Brain microvascular endothelial cell (primary cell): ENCODE measurements at regions not wholly inside any gene's neighbourhood (a gene's known extent, or its start where the extent isn't known, plus 50 kb on each side); places are given as distances from the start of the nearest gene placed in this dataset.

Experiments
- DNase-seq: peaks from one replicate; pipeline ENCODE4 v3.0.0-alpha.2; 2020
- H3K27ac ChIP-seq: fragments of 250-450 bp; sonication (Bioruptor Pico); 2 replicates; pipeline ENCODE4 v1.5.1; 2020; ENCODE audit warnings: mild to moderate bottlenecking, moderate library complexity
- H3K27me3 ChIP-seq: fragments of 250-450 bp; sonication (Bioruptor Pico); replicated peaks from 2 replicates; pipeline ENCODE4 v1.5.1; 2020; ENCODE audit warnings: mild to moderate bottlenecking
- H3K36me3 ChIP-seq: fragments of 250-450 bp; sonication (Bioruptor Pico); replicated peaks from 2 replicates; pipeline ENCODE4 v1.5.1; 2020; ENCODE audit warnings: mild to moderate bottlenecking
- H3K4me3 ChIP-seq: 2 replicates; pipeline ENCODE4 v1.5.1; 2011; ENCODE audit warnings: low read depth, mild to moderate bottlenecking, control low read depth, low read length, moderate library complexity
- CTCF ChIP-seq: IDR thresholded peaks from 2 replicates; pipeline ENCODE4 v1.5.1; 2011; ENCODE audit warnings: low read depth, mild to moderate bottlenecking, moderate library complexity, low read length, control low read depth, inconsistent platforms; ENCODE audit errors: missing control alignments
- in situ Hi-C: cut with HindIII; loops from 2 replicates; pipeline ENCODE4 v1.10.0; 2017; ENCODE audit warnings: low sequenced_read_pairs, low pct_ligation_motif_present

DNA sequence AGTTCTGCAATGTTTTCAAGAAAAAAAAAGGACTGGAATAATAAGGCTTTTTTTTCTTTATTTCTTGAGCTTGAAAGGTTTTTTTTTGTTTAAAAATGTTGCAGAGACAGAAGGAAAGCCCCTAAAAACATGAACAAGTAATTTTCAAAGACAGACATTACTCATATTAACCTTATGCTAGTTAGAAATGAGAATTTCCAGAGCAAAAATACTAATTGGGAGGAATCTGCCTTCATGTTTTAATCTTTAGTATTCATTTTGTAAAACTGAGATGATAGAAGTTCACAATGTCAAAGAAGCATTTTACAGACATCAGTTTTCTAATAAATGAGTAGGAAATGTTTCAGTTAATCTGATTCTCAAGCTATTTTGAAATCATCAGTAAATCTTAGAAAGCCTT lies 1805.3 kb downstream of the PCDH7 start:
- Histone ChIP-seq H3K27ac (no peak overlapping the region), H3K4me3 (no peak overlapping the region)

GRCh38 chr4:32544846-32545245 lies 1824.7 kb downstream of the PCDH7 start:
- TF ChIP-seq CTCF = no peak
- DNase-seq = no peak
- H3K36me3 ChIP-seq = no peaks in the 10 kb centered on the region
- H3K27me3 ChIP-seq = no peaks in the 10 kb centered on the region
- H3K4me3 ChIP-seq = no peak overlapping the region
- H3K27ac ChIP-seq = no peak overlapping the region
- in situ Hi-C loops = no loop called here

More for the DNA sequence above, 1805.3 kb downstream of the PCDH7 start:
- DNase-seq = no peak
- no peak for TF ChIP-seq CTCF
- Histone ChIP-seq H3K27me3 (no peaks in the 10 kb centered on the region), H3K36me3 (no peaks in the 10 kb centered on the region)
- in situ Hi-C loops = no loop called here

DNA sequence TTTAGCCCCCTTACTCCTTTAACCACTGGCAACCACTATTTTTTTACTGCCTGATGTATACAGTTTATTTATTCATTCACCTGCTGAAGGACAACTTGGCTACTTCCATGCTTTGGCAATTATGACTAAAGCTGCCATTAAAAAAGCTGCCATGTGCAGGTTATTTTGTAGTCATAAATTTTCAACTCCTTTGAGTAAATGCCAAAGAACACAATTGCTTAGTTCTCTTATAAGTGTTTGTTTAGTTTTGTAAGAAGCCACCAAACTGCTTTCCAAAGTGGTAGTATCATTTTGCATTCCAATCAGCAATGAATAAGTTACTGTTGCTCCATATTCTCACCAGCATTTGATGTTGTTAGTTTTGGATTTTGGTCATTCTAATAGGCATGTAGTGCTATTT lies 1831.8 kb downstream of the PCDH7 start:
- in situ Hi-C loops = no loop called here
- H3K27me3 ChIP-seq = no peaks in the 10 kb centered on the region
- no peak overlapping the region for H3K4me3 ChIP-seq
- no peaks in the 10 kb centered on the region for H3K36me3 ChIP-seq
- H3K27ac ChIP-seq = no peak overlapping the region
- TF ChIP-seq CTCF = no peak
- DNase-seq = no peak

DNA sequence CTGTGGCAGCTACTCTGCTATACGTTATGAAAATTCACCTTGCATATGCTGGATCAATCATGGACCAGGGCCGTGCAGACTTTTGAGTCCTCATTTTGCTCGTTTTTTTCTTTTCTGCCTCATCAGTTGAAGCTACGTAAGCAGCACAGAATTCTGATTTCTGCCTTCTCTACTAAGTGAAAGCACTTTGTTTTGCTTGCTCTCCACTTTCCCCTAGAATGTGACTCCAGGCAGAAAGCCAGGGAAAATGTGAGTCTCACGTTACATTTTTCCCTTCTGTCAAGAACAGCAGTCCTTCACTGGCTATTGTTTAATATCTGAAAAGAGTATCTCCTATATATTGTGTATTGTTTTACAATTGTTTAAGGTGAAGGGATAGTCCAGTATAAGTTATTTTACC lies 1840.1 kb downstream of the PCDH7 start:
- H3K4me3 ChIP-seq = peak overlapping the region; percentile 20
- no peaks in the 10 kb centered on the region for H3K36me3 ChIP-seq
- H3K27ac ChIP-seq = peak overlapping the region; percentile 36
- TF ChIP-seq CTCF = no peak
- in situ Hi-C loops = no loop called here
- peak; percentile 74 for DNase-seq
- no peaks in the 10 kb centered on the region for H3K27me3 ChIP-seq

DNA sequence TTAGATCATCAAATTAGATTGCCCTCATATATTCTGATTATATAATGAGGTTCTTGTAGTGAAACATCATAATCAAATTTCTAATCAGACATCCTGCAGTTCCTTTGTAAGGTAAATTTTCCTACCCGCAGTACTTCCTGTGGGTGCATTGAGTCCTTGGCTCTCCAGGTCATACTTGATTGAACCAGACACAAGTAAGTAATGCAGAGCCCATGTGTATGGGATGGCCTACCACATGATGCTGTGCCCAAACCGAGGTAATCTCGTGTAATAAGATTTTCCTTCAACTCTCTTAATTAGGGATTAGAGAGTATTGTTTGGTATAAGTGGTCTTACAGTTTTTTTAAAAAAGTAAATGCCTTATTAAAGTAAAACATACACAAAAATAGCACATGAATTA lies 1841.8 kb downstream of the PCDH7 start:
- TF ChIP-seq CTCF = no peak
- Histone ChIP-seq H3K36me3 (no peaks in the 10 kb centered on the region), H3K27me3 (no peaks in the 10 kb centered on the region), H3K27ac (no peak overlapping the region), H3K4me3 (no peak overlapping the region)
- no peak for DNase-seq
- in situ Hi-C loops = no loop called here

DNA sequence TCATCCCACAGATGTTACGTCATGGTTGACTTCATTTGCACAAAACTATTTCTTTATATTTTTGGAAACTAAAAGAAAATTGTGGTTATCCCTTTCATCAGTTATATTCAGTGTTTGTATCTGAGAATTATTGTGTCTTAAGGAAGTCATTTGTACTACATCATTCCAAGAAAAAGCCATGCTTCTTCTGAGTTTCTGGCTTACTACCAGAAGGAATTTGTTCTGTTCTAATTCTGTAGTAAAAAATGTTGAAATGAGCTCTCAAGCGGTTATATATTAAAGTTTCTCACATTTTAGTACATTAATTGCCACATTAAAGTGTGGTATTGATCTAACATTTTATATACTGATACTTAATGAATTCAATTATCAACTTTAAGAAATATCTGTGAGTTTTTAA lies 1844.5 kb downstream of the PCDH7 start:
- in situ Hi-C loops = no loop called here
- no peaks in the 10 kb centered on the region for H3K27me3 ChIP-seq
- H3K27ac ChIP-seq = no peak overlapping the region
- TF ChIP-seq CTCF = no peak
- no peaks in the 10 kb centered on the region for H3K36me3 ChIP-seq
- no peak overlapping the region for H3K4me3 ChIP-seq
- DNase-seq = no peak
